ENCODE measurements at regions not wholly inside any gene's neighbourhood (a gene's known extent, or its start where the extent isn't known, plus 50 kb on each side); places are given as distances from the start of the nearest gene placed in this dataset.

- Histone ChIP-seq H3K27me3 (replicated peaks in 1 of 4; ENCODE audit: control extremely low read depth in 1 of 4, control insufficient read depth in 3 of 4, insufficient read depth in 4 of 4, low read length in 3 of 4) (peaks cover 0 to 10% (median 2%) of the 10 kb centered on the region in 4 experiments), H3K9me3 (ENCODE audit: control extremely low read depth in 1 of 3, control insufficient read depth in 2 of 3, insufficient read depth in 1 of 3, low read length in 2 of 3) (peaks cover 0 to 23% (median 8%) of the 10 kb centered on the region in 3 donors), H3K79me2 (ENCODE audit: control insufficient read depth, insufficient read depth, low read length) (no peaks in the 10 kb centered on the region), H3K9ac (ENCODE audit: low read length) (no peak overlapping the region), H3K4me2 (replicated peaks; ENCODE audit: low read depth, low read length, poor library complexity, severe bottlenecking) (no peak overlapping the region), H3K36me3 (replicated peaks in 1 of 2; ENCODE audit: control extremely low read depth in 1 of 2, control insufficient read depth in 1 of 2, extremely low read depth in 1 of 2, insufficient read depth in 2 of 2, low read length in 1 of 2) (no peaks in the 10 kb centered on the region), H4K20me1 (ENCODE audit: control insufficient read depth, insufficient read depth, low read length, poor library complexity, severe bottlenecking) (no peaks in the 10 kb centered on the region), H3K27ac (ENCODE audit: low read length in 2 of 2) (no peak overlapping the region), H2AFZ (ENCODE audit: insufficient read depth, low read depth, low read length, poor library complexity, severe bottlenecking) (no peak overlapping the region), H3K4me3 (ENCODE audit: control extremely low read depth in 1 of 5, extremely low read depth in 1 of 5, insufficient read depth in 1 of 5, low read depth in 2 of 5, low read length in 4 of 5) (no peak overlapping the region), H3K4me1 (ENCODE audit: control insufficient read depth in 2 of 2, insufficient read depth in 2 of 2, low read length in 2 of 2) (no peaks in the 10 kb centered on the region)
- WGBS (ENCODE audit: insufficient coverage): no CpG with 5 or more reads among the region's 4 CpGs
- TF ChIP-seq EZH2 (IDR thresholded peaks at IDR 0.05; ENCODE audit: borderline replicate concordance, insufficient read depth, low read depth, low read length, poor library complexity, severe bottlenecking): no peak
- TF ChIP-seq CTCF (IDR thresholded peaks at IDR 0.05): no peak
- DNase-seq: no peak
- ChIA-PET POLR2A (no interaction called here), CTCF (no interaction called here)
- peaks cover 27% of the 10 kb centered on the region for H3K27me3 Mint-ChIP-seq
- intact Hi-C loops (cut with micrococcal nuclease): no loop called here
- no peak overlapping the region for H3K4me3 Mint-ChIP-seq
- H3K27ac Mint-ChIP-seq: no peak overlapping the region
- no peaks in the 10 kb centered on the region for H3K4me1 Mint-ChIP-seq
- peaks cover 8% of the 10 kb centered on the region for H3K9me3 Mint-ChIP-seq (ENCODE audit: insufficient read depth)
- ATAC-seq (ENCODE audit: low read depth): no peak
Measured at GRCh38 chr20:51269671-51270070, 246.8 kb upstream of the KCNG1 start.

- Mint-ChIP-seq H3K4me3 (no peak overlapping the region), H3K9me3 (ENCODE audit: insufficient read depth) (peaks cover 8% of the 10 kb centered on the region), H3K27ac (no peak overlapping the region), H3K27me3 (peaks cover 16% of the 10 kb centered on the region), H3K4me1 (no peaks in the 10 kb centered on the region)
- Histone ChIP-seq H3K4me2 (replicated peaks; ENCODE audit: low read depth, low read length, poor library complexity, severe bottlenecking) (no peak overlapping the region), H3K4me1 (ENCODE audit: control insufficient read depth in 2 of 2, insufficient read depth in 2 of 2, low read length in 2 of 2) (no peaks in the 10 kb centered on the region), H3K79me2 (ENCODE audit: control insufficient read depth, insufficient read depth, low read length) (no peaks in the 10 kb centered on the region), H4K20me1 (ENCODE audit: control insufficient read depth, insufficient read depth, low read length, poor library complexity, severe bottlenecking) (no peaks in the 10 kb centered on the region), H3K9ac (ENCODE audit: low read length) (no peak overlapping the region), H3K4me3 (ENCODE audit: control extremely low read depth in 1 of 5, extremely low read depth in 1 of 5, insufficient read depth in 1 of 5, low read depth in 2 of 5, low read length in 4 of 5) (no peak overlapping the region), H3K27ac (ENCODE audit: low read length in 2 of 2) (no peak overlapping the region), H2AFZ (ENCODE audit: insufficient read depth, low read depth, low read length, poor library complexity, severe bottlenecking) (no peak overlapping the region), H3K36me3 (replicated peaks in 1 of 2; ENCODE audit: control extremely low read depth in 1 of 2, control insufficient read depth in 1 of 2, extremely low read depth in 1 of 2, insufficient read depth in 2 of 2, low read length in 1 of 2) (no peaks in the 10 kb centered on the region), H3K27me3 (replicated peaks in 1 of 4; ENCODE audit: control extremely low read depth in 1 of 4, control insufficient read depth in 3 of 4, insufficient read depth in 4 of 4, low read length in 3 of 4) (peaks cover 0 to 5% (median 2%) of the 10 kb centered on the region in 4 experiments), H3K9me3 (ENCODE audit: control extremely low read depth in 1 of 3, control insufficient read depth in 2 of 3, insufficient read depth in 1 of 3, low read length in 2 of 3) (peaks cover 0 to 20% (median 8%) of the 10 kb centered on the region in 3 donors)
- ChIA-PET POLR2A (no interaction called here), CTCF (no interaction called here)
- ATAC-seq (ENCODE audit: low read depth) (no peak), DNase-seq (no peak)
- 97% methylated on average over 6 of the region's 7 CpGs for WGBS (ENCODE audit: insufficient coverage)
- TF ChIP-seq CTCF (IDR thresholded peaks at IDR 0.05): no peak
- no peak for TF ChIP-seq EZH2 (IDR thresholded peaks at IDR 0.05; ENCODE audit: borderline replicate concordance, insufficient read depth, low read depth, low read length, poor library complexity, severe bottlenecking)
- intact Hi-C loops (cut with micrococcal nuclease): no loop called here
Measured at GRCh38 chr20:51267679-51268078, 244.8 kb upstream of the KCNG1 start.
